ENCODE measurements at regions not wholly inside any gene's neighbourhood (a gene's known extent, or its start where the extent isn't known, plus 50 kb on each side); places are given as distances from the start of the nearest gene placed in this dataset.

GRCh38 chr3:72555714-72556113 is 292.5 kb downstream of the SHQ1 start:
- TF ChIP-seq, protein P1, sequence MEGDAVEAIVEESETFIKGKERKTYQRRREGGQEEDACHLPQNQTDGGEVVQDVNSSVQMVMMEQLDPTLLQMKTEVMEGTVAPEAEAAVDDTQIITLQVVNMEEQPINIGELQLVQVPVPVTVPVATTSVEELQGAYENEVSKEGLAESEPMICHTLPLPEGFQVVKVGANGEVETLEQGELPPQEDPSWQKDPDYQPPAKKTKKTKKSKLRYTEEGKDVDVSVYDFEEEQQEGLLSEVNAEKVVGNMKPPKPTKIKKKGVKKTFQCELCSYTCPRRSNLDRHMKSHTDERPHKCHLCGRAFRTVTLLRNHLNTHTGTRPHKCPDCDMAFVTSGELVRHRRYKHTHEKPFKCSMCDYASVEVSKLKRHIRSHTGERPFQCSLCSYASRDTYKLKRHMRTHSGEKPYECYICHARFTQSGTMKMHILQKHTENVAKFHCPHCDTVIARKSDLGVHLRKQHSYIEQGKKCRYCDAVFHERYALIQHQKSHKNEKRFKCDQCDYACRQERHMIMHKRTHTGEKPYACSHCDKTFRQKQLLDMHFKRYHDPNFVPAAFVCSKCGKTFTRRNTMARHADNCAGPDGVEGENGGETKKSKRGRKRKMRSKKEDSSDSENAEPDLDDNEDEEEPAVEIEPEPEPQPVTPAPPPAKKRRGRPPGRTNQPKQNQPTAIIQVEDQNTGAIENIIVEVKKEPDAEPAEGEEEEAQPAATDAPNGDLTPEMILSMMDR (conservative IDR thresholded peaks at IDR 0.05; ENCODE audit: low read depth, low read length), result no peak
- no peak for TF ChIP-seq EZH2 (IDR thresholded peaks at IDR 0.05; ENCODE audit: borderline replicate concordance, low read depth, low read length, poor library complexity, severe bottlenecking)
